GM12875 (cell line): ENCODE measurements at regions not wholly inside any gene's neighbourhood (a gene's known extent, or its start where the extent isn't known, plus 50 kb on each side); places are given as distances from the start of the nearest gene placed in this dataset.

Experiments
- H3K4me3 ChIP-seq: one replicate; pipeline ENCODE4 v1.5.1; 2011; ENCODE audit warnings: low read depth, low read length, control low read depth
- CTCF ChIP-seq: IDR thresholded peaks from 2 replicates; pipeline ENCODE4 v1.5.1; 2011; ENCODE audit warnings: low read depth, mild to moderate bottlenecking, control low read depth, inconsistent platforms, low read length, moderate library complexity, borderline replicate concordance; ENCODE audit not compliant: insufficient read depth

DNA sequence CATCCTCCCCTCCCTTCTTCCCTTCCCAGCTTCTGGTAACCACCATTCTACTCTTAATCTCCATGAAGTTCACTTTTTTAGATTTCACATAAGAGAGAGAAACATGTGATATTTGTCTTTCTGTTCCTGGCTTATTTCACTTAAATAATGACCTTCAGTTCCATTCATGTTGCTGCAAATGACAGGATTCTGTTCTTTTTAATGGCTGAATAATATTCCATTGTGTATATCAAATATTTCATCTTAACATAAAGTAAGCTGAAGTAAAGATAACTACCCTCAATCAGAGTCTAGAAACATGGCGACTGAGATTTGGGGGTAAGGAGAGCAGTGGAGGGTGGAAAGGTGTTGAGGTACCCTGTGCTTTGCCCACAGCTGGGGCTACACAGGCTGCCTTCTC lies 68.9 kb downstream of the RHOU start:
- no peak overlapping the region for H3K4me3 ChIP-seq
- TF ChIP-seq CTCF, result no peak

GRCh38 chr1:228804640-228805413 lies 69.5 kb downstream of the RHOU start:
- TF ChIP-seq CTCF, result no peak

DNA sequence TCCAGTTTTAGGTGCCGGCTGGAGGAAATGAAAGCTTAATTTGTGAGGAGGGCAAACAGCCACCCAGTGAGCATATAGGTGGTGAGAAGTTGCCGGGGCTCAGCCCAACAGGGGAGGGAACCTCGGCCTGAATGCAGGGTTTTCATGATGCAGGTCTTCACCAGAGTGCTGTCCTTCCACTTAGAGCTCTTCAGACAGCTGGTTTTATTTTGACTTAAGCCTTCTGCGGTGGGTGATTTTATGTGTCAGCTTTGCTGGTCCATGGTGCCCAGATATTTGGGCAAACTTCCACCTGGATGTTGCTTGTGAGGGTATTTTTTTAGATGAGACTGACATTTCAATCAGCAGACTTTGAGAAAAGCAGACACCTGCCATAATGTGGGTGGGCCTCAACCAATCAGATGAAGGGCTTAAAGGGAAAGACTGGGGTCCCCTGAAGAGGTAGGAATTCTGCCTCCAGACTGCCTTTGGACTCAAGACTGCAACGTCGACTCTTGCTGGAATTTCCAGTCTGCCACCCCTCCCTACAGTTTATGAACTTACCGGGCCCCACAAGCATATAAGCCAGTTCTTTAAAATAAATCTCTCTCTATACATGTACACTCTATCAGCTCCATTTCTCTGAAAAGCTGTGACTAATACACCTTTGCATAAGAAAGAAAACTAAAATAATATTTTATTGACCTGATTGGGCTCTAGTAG lies 72.8 kb downstream of the RHOU start:
- no peak for TF ChIP-seq CTCF
- no peak overlapping the region for H3K4me3 ChIP-seq

More at GRCh38 chr1:228804640-228805413, 69.5 kb downstream of the RHOU start:
- H3K4me3 ChIP-seq, result no peak overlapping the region

DNA sequence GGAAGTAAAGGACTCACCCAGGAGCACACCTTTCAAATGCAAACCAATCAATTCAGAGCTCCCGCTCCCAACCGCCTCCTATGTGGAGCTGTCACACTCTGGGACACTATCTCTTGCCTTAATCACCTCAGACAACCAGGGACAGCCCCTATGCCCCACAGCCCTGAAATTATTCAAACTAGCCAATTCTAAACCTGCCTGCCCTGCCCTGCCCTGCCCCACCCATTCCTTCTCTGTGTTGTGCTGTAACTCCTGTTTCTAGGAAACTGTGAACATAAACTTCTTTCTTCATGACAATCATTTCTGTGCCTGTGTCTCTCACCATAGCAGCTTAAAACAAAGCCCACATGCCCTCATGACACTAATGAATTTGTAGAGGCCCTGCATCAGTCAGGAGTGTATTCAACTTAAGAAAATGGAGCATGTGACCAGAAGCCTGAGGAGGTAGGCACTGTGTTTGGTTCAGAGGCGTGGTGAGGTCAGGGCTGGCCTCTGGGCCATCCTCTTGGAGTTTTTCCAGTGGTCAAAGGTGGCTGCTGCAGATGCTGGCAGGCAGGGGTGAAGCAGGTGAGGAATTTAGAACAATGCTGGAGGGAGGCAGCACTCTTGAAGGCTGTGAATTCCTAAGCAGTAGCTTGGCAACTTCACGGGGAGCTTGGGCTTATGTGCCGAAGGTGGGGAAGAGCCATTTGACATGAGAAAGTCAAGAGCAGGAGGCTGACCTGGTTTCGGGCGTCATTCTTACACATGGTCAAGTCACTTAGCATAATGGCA lies 74.5 kb downstream of the RHOU start:
- no peak for TF ChIP-seq CTCF

GRCh38 chr1:228810395-228810758 lies 75.1 kb downstream of the RHOU start:
- H3K4me3 ChIP-seq, result no peak overlapping the region
- TF ChIP-seq CTCF, result no peak

More for the DNA sequence above, 74.5 kb downstream of the RHOU start:
- no peak overlapping the region for H3K4me3 ChIP-seq

DNA sequence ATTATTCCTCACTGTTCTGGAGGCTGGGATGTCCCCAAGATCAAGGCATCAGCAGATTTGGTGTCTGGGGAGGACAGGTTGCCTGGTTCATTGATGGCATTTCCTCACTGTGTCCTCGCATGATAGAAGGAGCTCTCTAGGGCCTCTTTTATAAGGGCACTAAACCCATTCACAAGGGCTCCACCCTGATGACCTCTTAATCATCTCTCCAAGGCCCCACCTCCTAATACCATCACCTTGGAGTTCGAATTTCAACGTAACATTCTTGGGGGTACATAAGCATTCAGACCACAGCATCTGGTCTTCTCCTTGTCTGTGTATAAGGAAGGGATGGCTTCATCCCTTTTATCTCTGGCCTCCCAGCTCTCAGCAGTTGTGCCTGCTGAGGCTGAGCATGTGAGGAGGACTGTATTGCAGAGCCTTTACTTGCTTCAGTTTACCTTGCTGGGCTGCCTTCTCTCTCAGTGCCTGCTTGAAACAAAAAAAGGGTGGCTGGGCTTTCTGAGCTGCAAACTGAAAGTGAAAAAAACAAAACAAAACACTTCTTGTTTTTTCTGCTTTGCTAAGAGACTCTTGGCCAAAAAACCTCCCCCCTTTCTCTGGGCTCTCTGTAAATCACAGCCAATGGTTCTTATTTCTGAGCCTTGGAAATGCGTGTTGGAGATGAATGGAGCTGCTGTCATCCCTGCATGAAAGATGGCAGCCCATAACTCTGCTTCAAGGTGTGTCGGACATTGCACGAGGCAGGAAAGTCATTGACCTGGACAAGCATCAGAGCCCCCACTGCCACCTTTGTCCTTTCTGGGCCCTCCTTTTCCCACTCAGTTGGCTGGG lies 75.8 kb downstream of the RHOU start:
- no peak for TF ChIP-seq CTCF
- no peak overlapping the region for H3K4me3 ChIP-seq
